ENCODE measurements at regions not wholly inside any gene's neighbourhood (a gene's known extent, or its start where the extent isn't known, plus 50 kb on each side); places are given as distances from the start of the nearest gene placed in this dataset.

GRCh38 chr10:3710764-3711163, 74.2 kb downstream of the KLF6 start:
- ATAC-seq (no peak), DNase-seq (no peak)
- intact Hi-C loops (cut with DNase I): no loop called here
- Histone ChIP-seq H3K4me1 (no peaks in the 10 kb centered on the region), H3K9me3 (peaks cover 0 to 15% (median 4%) of the 10 kb centered on the region in 12 donors), H3K4me3 (no peak overlapping the region), H3K36me3 (no peaks in the 10 kb centered on the region), H3K27ac (no peak overlapping the region), H3K27me3 (no peaks in the 10 kb centered on the region)
- TF ChIP-seq POLR2A (IDR thresholded peaks at IDR 0.05) (no peak), CTCF (IDR thresholded peaks at IDR 0.05) (no peak)
- 63 to 96% (median 72%) methylated on average over 3 of the region's 3 CpGs for WGBS, 4 donors

GRCh38 chr10:3709456-3710060, 75.5 kb downstream of the KLF6 start:
- Histone ChIP-seq H3K4me3 (no peak overlapping the region), H3K27me3 (no peaks in the 10 kb centered on the region), H3K9me3 (peaks cover 0 to 15% (median 4%) of the 10 kb centered on the region in 12 donors), H3K4me1 (peaks cover 0 to 8% (median 1%) of the 10 kb centered on the region in 12 donors), H3K36me3 (no peaks in the 10 kb centered on the region), H3K27ac (no peak overlapping the region)
- WGBS, 4 donors: 85 to 89% (median 87%) methylated on average over 4 of the region's 4 CpGs
- no peak for DNase-seq
- intact Hi-C loops (cut with DNase I): no loop called here
- TF ChIP-seq CTCF (IDR thresholded peaks at IDR 0.05): no peak
- no peak for TF ChIP-seq POLR2A (IDR thresholded peaks at IDR 0.05)
- no peak for ATAC-seq

GRCh38 chr10:3708852-3709251, 76.2 kb downstream of the KLF6 start:
- TF ChIP-seq POLR2A (IDR thresholded peaks at IDR 0.05) (no peak), CTCF (IDR thresholded peaks at IDR 0.05) (no peak)
- intact Hi-C loops (cut with DNase I): no loop called here
- Histone ChIP-seq H3K36me3 (no peaks in the 10 kb centered on the region), H3K27me3 (no peaks in the 10 kb centered on the region), H3K4me3 (no peak overlapping the region), H3K9me3 (peaks cover 0 to 15% (median 4%) of the 10 kb centered on the region in 12 donors), H3K4me1 (peaks cover 0 to 11% (median 1%) of the 10 kb centered on the region in 12 donors), H3K27ac (no peak overlapping the region)
- ATAC-seq: no peak
- WGBS, 4 donors: 72 to 76% (median 74%) methylated on average over 6 of the region's 6 CpGs
- no peak for DNase-seq

GRCh38 chr10:3704565-3705325, 80.3 kb downstream of the KLF6 start:
- no peak overlapping the region for H3K4me3 ChIP-seq
- no peak for TF ChIP-seq CTCF (IDR thresholded peaks at IDR 0.05)
- TF ChIP-seq POLR2A (IDR thresholded peaks at IDR 0.05): no peak
- H3K4me1 ChIP-seq: peaks cover 0 to 11% (median 1%) of the 10 kb centered on the region in 12 donors
- H3K9me3 ChIP-seq: no peaks in the 10 kb centered on the region
- 72 to 78% (median 75%) methylated on average over 10 of the region's 10 CpGs for WGBS, 4 donors
- no peaks in the 10 kb centered on the region for H3K36me3 ChIP-seq
- H3K27ac ChIP-seq: peak overlapping the region in 3 of 12 donors; percentile 2 to 45 (median 25)
- DNase-seq (no peak), ATAC-seq (peak; percentile 37 to 83 (median 78))
- H3K27me3 ChIP-seq: no peaks in the 10 kb centered on the region
- intact Hi-C loops (cut with DNase I): no loop called here

Data from heart left ventricle (tissue), 16 donors.